IgD-negative memory B cell (primary cell): ENCODE measurements at regions not wholly inside any gene's neighbourhood (a gene's known extent, or its start where the extent isn't known, plus 50 kb on each side); places are given as distances from the start of the nearest gene placed in this dataset.
"Not testable (repeated sequence)": the region's sequence is repeated elsewhere in the genome, so short reads cannot be mapped to it uniquely, and the experiment has no call there.

Experiments
- H3K27ac Mint-ChIP-seq, 3 donors: one replicate each; pipeline ENCODE4 v1.8.0; 2020 to 2022; ENCODE audit warnings: mild to moderate bottlenecking in 3 of 3, mixed read lengths in 3 of 3, moderate library complexity in 1 of 3
- H3K27me3 Mint-ChIP-seq: one replicate; pipeline ENCODE4 v1.8.0; 2021; ENCODE audit warnings: mixed read lengths
- H3K36me3 Mint-ChIP-seq: one replicate; pipeline ENCODE4 v1.8.0; 2020; ENCODE audit warnings: mild to moderate bottlenecking, mixed read lengths
- H3K4me1 Mint-ChIP-seq, 3 donors: one replicate each; pipeline ENCODE4 v1.8.0; 2020 to 2022; ENCODE audit warnings: mixed read lengths in 3 of 3, mild to moderate bottlenecking in 1 of 3
- H3K4me3 Mint-ChIP-seq, 4 donors: one replicate each; pipeline ENCODE4 v1.8.0; 2020 to 2022; ENCODE audit warnings: mild to moderate bottlenecking in 4 of 4, mixed read lengths in 4 of 4, moderate library complexity in 3 of 4
- H3K9me3 Mint-ChIP-seq, 3 donors: one replicate each; pipeline ENCODE4 v1.8.0; 2020 to 2021; ENCODE audit warnings: mixed read lengths in 3 of 3, mild to moderate bottlenecking in 1 of 3

DNA sequence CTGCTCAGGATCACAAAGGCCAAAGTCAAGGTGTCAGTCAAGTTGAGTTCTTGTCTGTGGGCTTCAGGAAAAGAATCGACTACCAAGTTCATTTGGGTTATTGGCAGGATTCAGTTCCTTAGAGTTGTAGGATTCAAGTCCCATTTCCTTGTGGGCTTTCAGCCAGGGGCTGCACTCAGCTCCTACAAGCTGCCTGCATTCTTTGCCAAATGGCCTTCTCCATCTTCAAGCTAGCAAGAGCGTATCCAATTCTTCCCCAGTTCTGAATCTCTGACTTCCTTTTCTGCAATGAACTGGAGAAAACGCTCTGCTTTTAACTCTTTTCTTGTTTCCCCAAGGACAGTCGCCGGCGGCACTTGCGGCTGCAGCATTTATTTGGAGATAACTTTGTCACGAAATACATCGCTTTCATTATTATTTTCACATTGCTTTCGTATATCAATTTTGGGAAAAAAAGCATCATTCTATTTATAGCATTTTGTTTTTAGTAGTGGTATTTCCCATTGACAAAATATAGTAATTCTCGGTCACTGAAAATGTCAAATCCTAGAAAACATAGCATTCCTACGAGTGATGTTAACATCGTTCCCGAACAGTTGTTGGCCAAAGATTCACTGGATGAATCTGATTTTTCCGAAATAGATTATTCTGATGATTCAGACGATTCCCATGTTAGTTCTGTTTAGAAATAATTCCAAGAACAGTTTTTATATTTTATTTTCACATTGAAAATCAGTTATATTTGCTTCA, 59.6 kb upstream of the SERPINE2 start:
- Mint-ChIP-seq H3K4me3 (no peak overlapping the region), H3K9me3 (peaks cover 2 to 7% (median 4%) of the 10 kb centered on the region in 3 donors), H3K36me3 (no peaks in the 10 kb centered on the region), H3K4me1 (peaks cover 0 to 2% (median 2%) of the 10 kb centered on the region in 3 donors), H3K27ac (no peak overlapping the region), H3K27me3 (peaks cover 9% of the 10 kb centered on the region)

DNA sequence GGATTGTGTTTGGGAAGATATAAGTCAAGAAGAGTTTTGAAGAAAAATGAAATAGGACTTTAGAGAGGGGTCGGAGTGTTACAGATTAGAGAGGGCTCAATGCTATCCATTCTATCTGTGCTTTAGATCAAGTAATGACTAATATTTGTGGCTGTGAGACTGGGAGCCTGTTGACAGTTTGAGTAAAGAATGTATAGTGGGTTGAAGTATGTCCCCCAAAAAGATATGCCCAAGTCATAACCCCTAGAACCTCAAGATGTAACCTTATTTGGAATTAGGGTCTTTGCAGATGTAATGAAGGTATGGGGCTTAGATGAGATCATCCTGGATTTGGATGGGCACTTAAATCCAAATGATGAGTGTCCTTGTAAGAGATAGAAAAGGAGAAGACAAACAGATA, 55.3 kb upstream of the SERPINE2 start:
- Mint-ChIP-seq H3K9me3 (peaks cover 2 to 9% (median 4%) of the 10 kb centered on the region in 3 donors), H3K4me3 (no peak overlapping the region), H3K27ac (no peak overlapping the region), H3K27me3 (peaks cover 3% of the 10 kb centered on the region), H3K36me3 (no peaks in the 10 kb centered on the region), H3K4me1 (peaks cover 0 to 2% (median 0%) of the 10 kb centered on the region in 3 donors)

DNA sequence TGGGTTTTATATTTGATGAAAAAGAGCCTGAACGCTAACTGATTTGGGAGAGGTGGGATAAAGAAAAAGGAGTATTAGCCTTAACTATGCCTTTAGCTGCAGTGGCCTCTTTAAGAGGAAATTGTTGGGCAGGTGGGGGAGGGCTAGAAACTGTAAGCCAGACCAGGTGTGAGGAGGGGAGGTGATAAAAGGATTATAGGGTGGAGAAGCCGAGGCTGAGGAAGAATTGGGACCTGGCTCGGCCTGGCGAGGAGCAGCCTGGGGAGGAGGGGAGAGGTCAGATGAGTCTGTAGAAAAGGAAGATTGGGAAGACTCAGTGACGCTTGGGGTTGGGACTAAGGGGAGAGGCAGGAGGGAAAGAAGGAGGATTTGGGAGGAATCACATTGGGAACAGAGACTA, 52.6 kb upstream of the SERPINE2 start:
- not testable (repeated sequence) for H3K4me1 Mint-ChIP-seq, H3K27ac Mint-ChIP-seq, H3K36me3 Mint-ChIP-seq, H3K9me3 Mint-ChIP-seq, H3K4me3 Mint-ChIP-seq, H3K27me3 Mint-ChIP-seq

DNA sequence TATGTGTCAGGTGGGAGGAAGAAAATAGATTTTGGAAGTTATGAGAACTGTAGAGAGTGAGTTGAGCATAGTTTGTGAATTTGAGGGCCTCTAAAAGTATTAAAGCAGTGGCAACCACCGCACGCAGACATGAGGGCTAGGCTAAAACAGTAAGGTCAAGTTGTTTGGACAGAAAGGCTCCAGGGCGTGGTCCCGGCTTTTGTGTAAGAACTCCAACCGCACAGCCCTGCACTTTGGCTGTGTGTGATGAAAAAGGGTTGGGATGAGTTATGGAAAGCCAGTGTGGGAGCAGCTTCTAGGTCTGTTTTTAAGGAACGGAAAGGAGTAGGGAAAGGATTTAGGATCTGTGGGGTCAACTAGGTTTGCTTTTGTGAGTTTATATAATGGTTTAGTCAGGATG, 50.5 kb upstream of the SERPINE2 start:
- not testable (repeated sequence) for H3K4me1 Mint-ChIP-seq, H3K4me3 Mint-ChIP-seq, H3K27ac Mint-ChIP-seq, H3K9me3 Mint-ChIP-seq, H3K27me3 Mint-ChIP-seq, H3K36me3 Mint-ChIP-seq
